ENCODE measurements at regions not wholly inside any gene's neighbourhood (a gene's known extent, or its start where the extent isn't known, plus 50 kb on each side); places are given as distances from the start of the nearest gene placed in this dataset.
"Not testable (repeated sequence)": the region's sequence is repeated elsewhere in the genome, so short reads cannot be mapped to it uniquely, and the experiment has no call there.

DNA sequence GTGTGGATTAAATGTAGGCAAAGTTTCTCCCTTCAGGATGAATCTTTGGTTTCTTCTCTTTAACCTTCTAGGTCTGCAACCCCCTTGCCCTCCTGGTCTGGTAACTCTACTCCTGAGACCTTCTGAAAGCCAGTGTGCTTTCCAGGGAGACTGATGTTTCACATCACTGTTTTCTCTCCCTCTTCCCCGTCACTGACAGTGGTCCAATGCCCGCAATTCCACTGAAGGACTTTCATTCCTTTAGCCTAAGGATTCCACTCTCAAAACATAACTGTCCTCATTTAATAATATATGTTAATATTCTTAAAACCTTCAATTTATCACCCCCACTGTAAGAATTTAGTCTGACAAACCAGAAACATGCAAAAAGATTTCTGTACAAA, 101.5 kb upstream of the CPNE4 start:
- TF ChIP-seq, protein P1, sequence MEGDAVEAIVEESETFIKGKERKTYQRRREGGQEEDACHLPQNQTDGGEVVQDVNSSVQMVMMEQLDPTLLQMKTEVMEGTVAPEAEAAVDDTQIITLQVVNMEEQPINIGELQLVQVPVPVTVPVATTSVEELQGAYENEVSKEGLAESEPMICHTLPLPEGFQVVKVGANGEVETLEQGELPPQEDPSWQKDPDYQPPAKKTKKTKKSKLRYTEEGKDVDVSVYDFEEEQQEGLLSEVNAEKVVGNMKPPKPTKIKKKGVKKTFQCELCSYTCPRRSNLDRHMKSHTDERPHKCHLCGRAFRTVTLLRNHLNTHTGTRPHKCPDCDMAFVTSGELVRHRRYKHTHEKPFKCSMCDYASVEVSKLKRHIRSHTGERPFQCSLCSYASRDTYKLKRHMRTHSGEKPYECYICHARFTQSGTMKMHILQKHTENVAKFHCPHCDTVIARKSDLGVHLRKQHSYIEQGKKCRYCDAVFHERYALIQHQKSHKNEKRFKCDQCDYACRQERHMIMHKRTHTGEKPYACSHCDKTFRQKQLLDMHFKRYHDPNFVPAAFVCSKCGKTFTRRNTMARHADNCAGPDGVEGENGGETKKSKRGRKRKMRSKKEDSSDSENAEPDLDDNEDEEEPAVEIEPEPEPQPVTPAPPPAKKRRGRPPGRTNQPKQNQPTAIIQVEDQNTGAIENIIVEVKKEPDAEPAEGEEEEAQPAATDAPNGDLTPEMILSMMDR (IDR thresholded peaks at IDR 0.05; ENCODE audit: low read depth, low read length, poor library complexity, severe bottlenecking): no peak
- no peak for TF ChIP-seq EZH2phosphoT487 (IDR thresholded peaks at IDR 0.05; ENCODE audit: borderline replicate concordance, low read length)
- Histone ChIP-seq H3K9me3 (ENCODE audit: control insufficient read depth, insufficient read depth, low read length) (no peaks in the 10 kb centered on the region), H3K9me2 (replicated peaks; ENCODE audit: control insufficient read depth, low read length) (no peaks in the 10 kb centered on the region), H3K27me3 (ENCODE audit: control insufficient read depth, low read length) (no peaks in the 10 kb centered on the region), H3K4me3 (ENCODE audit: low read length) (no peak overlapping the region), H3K36me3 (ENCODE audit: control insufficient read depth, low read length) (no peaks in the 10 kb centered on the region), H3K4me1 (ENCODE audit: control insufficient read depth, low read length) (no peaks in the 10 kb centered on the region), H4K20me1 (ENCODE audit: control insufficient read depth, insufficient read depth, low read depth, low read length) (no peaks in the 10 kb centered on the region), H3F3A (ENCODE audit: control insufficient read depth, insufficient read depth) (no peaks in the 10 kb centered on the region), H3K27ac (ENCODE audit: low read depth, low read length) (no peak overlapping the region), H3K4me2 (ENCODE audit: low read length) (no peak overlapping the region), H3K79me2 (ENCODE audit: control insufficient read depth, low read length) (no peaks in the 10 kb centered on the region)

DNA sequence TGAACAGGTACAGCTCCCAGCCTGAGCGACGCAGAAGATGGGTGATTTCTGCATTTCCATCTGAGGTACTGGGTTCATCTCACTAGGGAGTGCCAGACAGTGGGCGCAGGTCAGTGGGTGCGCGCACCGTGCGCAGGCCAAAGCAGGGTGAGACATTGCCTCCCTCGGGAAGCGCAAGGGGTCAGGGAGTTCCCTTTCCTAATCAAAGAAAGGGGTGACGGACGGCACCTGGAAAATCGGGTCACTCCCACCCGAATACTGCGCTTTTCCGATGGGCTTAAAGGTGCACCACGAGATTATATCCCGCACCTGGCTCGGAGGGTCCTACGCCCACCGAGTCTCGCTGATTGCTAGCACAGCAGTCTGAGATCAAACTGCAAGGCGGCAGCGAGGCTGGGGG, 102.1 kb upstream of the CPNE4 start:
- H3K4me2 ChIP-seq (ENCODE audit: low read length); H3F3A ChIP-seq (ENCODE audit: control insufficient read depth, insufficient read depth); H4K20me1 ChIP-seq (ENCODE audit: control insufficient read depth, insufficient read depth, low read depth, low read length); H3K79me2 ChIP-seq (ENCODE audit: control insufficient read depth, low read length); H3K4me3 ChIP-seq (ENCODE audit: low read length); H3K36me3 ChIP-seq (ENCODE audit: control insufficient read depth, low read length); H3K9me2 ChIP-seq (replicated peaks; ENCODE audit: control insufficient read depth, low read length); H3K27me3 ChIP-seq (ENCODE audit: control insufficient read depth, low read length); H3K27ac ChIP-seq (ENCODE audit: low read depth, low read length); H3K9me3 ChIP-seq (ENCODE audit: control insufficient read depth, insufficient read depth, low read length); H3K4me1 ChIP-seq (ENCODE audit: control insufficient read depth, low read length): not testable (repeated sequence)

- no peaks in the 10 kb centered on the region for H3K4me1 ChIP-seq (ENCODE audit: control insufficient read depth, low read length)
These were observed 111.0 kb upstream of the CPNE4 start for GRCh38 chr3:132145833-132146232.

GRCh38 chr3:132154619-132155018, 119.8 kb upstream of the CPNE4 start:
- Histone ChIP-seq H3K36me3 (ENCODE audit: control insufficient read depth, low read length) (no peaks in the 10 kb centered on the region), H3K4me1 (ENCODE audit: control insufficient read depth, low read length) (no peaks in the 10 kb centered on the region), H3K9me2 (replicated peaks; ENCODE audit: control insufficient read depth, low read length) (no peaks in the 10 kb centered on the region), H3K79me2 (ENCODE audit: control insufficient read depth, low read length) (no peaks in the 10 kb centered on the region), H3K27me3 (ENCODE audit: control insufficient read depth, low read length) (0 out of 2 replicates have a peak, but pooled peaks cover 2% of the 10 kb centered on the region), H3K27ac (ENCODE audit: low read depth, low read length) (no peak overlapping the region), H3F3A (ENCODE audit: control insufficient read depth, insufficient read depth) (no peaks in the 10 kb centered on the region), H4K20me1 (ENCODE audit: control insufficient read depth, insufficient read depth, low read depth, low read length) (no peaks in the 10 kb centered on the region), H3K9me3 (ENCODE audit: control insufficient read depth, insufficient read depth, low read length) (no peaks in the 10 kb centered on the region), H3K4me2 (ENCODE audit: low read length) (no peak overlapping the region), H3K4me3 (ENCODE audit: low read length) (no peak overlapping the region)
- TF ChIP-seq, protein P1 (IDR thresholded peaks at IDR 0.05; ENCODE audit: low read depth, low read length, poor library complexity, severe bottlenecking): no peak
- TF ChIP-seq EZH2phosphoT487 (IDR thresholded peaks at IDR 0.05; ENCODE audit: borderline replicate concordance, low read length): no peak

More at GRCh38 chr3:132145833-132146232, 111.0 kb upstream of the CPNE4 start:
- Histone ChIP-seq H4K20me1 (ENCODE audit: control insufficient read depth, insufficient read depth, low read depth, low read length) (no peaks in the 10 kb centered on the region), H3K9me3 (ENCODE audit: control insufficient read depth, insufficient read depth, low read length) (no peaks in the 10 kb centered on the region), H3K9me2 (replicated peaks; ENCODE audit: control insufficient read depth, low read length) (no peaks in the 10 kb centered on the region), H3K4me2 (ENCODE audit: low read length) (no peak overlapping the region), H3K36me3 (ENCODE audit: control insufficient read depth, low read length) (no peaks in the 10 kb centered on the region), H3K27me3 (ENCODE audit: control insufficient read depth, low read length) (no peaks in the 10 kb centered on the region; the same call in 1 of the 2 replicates), H3F3A (ENCODE audit: control insufficient read depth, insufficient read depth) (no peaks in the 10 kb centered on the region), H3K79me2 (ENCODE audit: control insufficient read depth, low read length) (no peaks in the 10 kb centered on the region), H3K4me3 (ENCODE audit: low read length) (no peak overlapping the region), H3K27ac (ENCODE audit: low read depth, low read length) (no peak overlapping the region)
- TF ChIP-seq, protein P1 (IDR thresholded peaks at IDR 0.05; ENCODE audit: low read depth, low read length, poor library complexity, severe bottlenecking): no peak
- no peak for TF ChIP-seq EZH2phosphoT487 (IDR thresholded peaks at IDR 0.05; ENCODE audit: borderline replicate concordance, low read length)

Data from DOHH2 (cell line).